ENCODE measurements at regions not wholly inside any gene's neighbourhood (a gene's known extent, or its start where the extent isn't known, plus 50 kb on each side); places are given as distances from the start of the nearest gene placed in this dataset.

- TF ChIP-seq CTCF (IDR thresholded peaks at IDR 0.05 in 8 of 11, conservative IDR thresholded peaks at IDR 0.05 in 3 of 11) = no peak
- no peak for TF ChIP-seq POLR2AphosphoS5 (IDR thresholded peaks at IDR 0.05)
Observed at GRCh38 chr12:94786906-94787305, 136.5 kb upstream of the TMCC3 start.
